ENCODE measurements at regions not wholly inside any gene's neighbourhood (a gene's known extent, or its start where the extent isn't known, plus 50 kb on each side); places are given as distances from the start of the nearest gene placed in this dataset.

- H3K36me3 ChIP-seq (ENCODE audit: low read length): no peaks in the 10 kb centered on the region
- no peaks in the 10 kb centered on the region for H3K9me2 ChIP-seq (replicated peaks; ENCODE audit: insufficient read depth, low read length)
- H3F3A ChIP-seq (ENCODE audit: insufficient read depth): no peaks in the 10 kb centered on the region
- TF ChIP-seq EZH2phosphoT487 (conservative IDR thresholded peaks at IDR 0.05; ENCODE audit: low read length) (no peak), CTCF (IDR thresholded peaks at IDR 0.05; ENCODE audit: insufficient read depth, low read length, poor library complexity, severe bottlenecking) (no peak)
- H2AFZ ChIP-seq (ENCODE audit: low read depth, low read length, severe bottlenecking): no peak overlapping the region
- no peak overlapping the region for H3K4me2 ChIP-seq (ENCODE audit: low read depth, low read length, poor library complexity, severe bottlenecking)
- H3K9me3 ChIP-seq (ENCODE audit: insufficient read depth, low read length): no peaks in the 10 kb centered on the region
- no peak overlapping the region for H3K27ac ChIP-seq (ENCODE audit: low read depth, low read length)
- H3K79me2 ChIP-seq (ENCODE audit: insufficient read depth, low read length): no peaks in the 10 kb centered on the region
- H3K27me3 ChIP-seq (ENCODE audit: low read length): no peaks in the 10 kb centered on the region
- no peak overlapping the region for H3K9ac ChIP-seq (ENCODE audit: low read length)
- no peaks in the 10 kb centered on the region for H4K20me1 ChIP-seq (ENCODE audit: low read depth, low read length)
- no peak overlapping the region for H3K4me3 ChIP-seq (ENCODE audit: insufficient read depth, low read length, poor library complexity, severe bottlenecking)
Measured at GRCh38 chrX:42462917-42463316, 315.0 kb downstream of the PPP1R2C start.

- Histone ChIP-seq H3F3A (ENCODE audit: insufficient read depth) (no peaks in the 10 kb centered on the region), H3K4me2 (ENCODE audit: low read depth, low read length, poor library complexity, severe bottlenecking) (no peak overlapping the region), H2AFZ (ENCODE audit: low read depth, low read length, severe bottlenecking) (no peak overlapping the region), H4K20me1 (ENCODE audit: low read depth, low read length) (no peaks in the 10 kb centered on the region), H3K27me3 (ENCODE audit: low read length) (no peaks in the 10 kb centered on the region), H3K4me3 (ENCODE audit: insufficient read depth, low read length, poor library complexity, severe bottlenecking) (no peak overlapping the region), H3K79me2 (ENCODE audit: insufficient read depth, low read length) (no peaks in the 10 kb centered on the region), H3K36me3 (ENCODE audit: low read length) (no peaks in the 10 kb centered on the region), H3K27ac (ENCODE audit: low read depth, low read length) (no peak overlapping the region), H3K9me2 (replicated peaks; ENCODE audit: insufficient read depth, low read length) (no peaks in the 10 kb centered on the region), H3K9ac (ENCODE audit: low read length) (no peak overlapping the region), H3K9me3 (ENCODE audit: insufficient read depth, low read length) (no peaks in the 10 kb centered on the region)
- TF ChIP-seq CTCF (IDR thresholded peaks at IDR 0.05; ENCODE audit: insufficient read depth, low read length, poor library complexity, severe bottlenecking): no peak
- no peak for TF ChIP-seq EZH2phosphoT487 (conservative IDR thresholded peaks at IDR 0.05; ENCODE audit: low read length)
Measured at GRCh38 chrX:42460706-42461105, 317.3 kb downstream of the PPP1R2C start.

GRCh38 chrX:42459735-42460134, 318.2 kb downstream of the PPP1R2C start:
- TF ChIP-seq CTCF (IDR thresholded peaks at IDR 0.05; ENCODE audit: insufficient read depth, low read length, poor library complexity, severe bottlenecking) (no peak), EZH2phosphoT487 (conservative IDR thresholded peaks at IDR 0.05; ENCODE audit: low read length) (no peak)
- no peaks in the 10 kb centered on the region for H3K9me2 ChIP-seq (replicated peaks; ENCODE audit: insufficient read depth, low read length)
- no peak overlapping the region for H2AFZ ChIP-seq (ENCODE audit: low read depth, low read length, severe bottlenecking)
- H3K79me2 ChIP-seq (ENCODE audit: insufficient read depth, low read length): no peaks in the 10 kb centered on the region
- H3K4me2 ChIP-seq (ENCODE audit: low read depth, low read length, poor library complexity, severe bottlenecking): no peak overlapping the region
- no peaks in the 10 kb centered on the region for H3K36me3 ChIP-seq (ENCODE audit: low read length)
- H3K4me3 ChIP-seq (ENCODE audit: insufficient read depth, low read length, poor library complexity, severe bottlenecking): no peak overlapping the region
- H4K20me1 ChIP-seq (ENCODE audit: low read depth, low read length): no peaks in the 10 kb centered on the region
- H3K9me3 ChIP-seq (ENCODE audit: insufficient read depth, low read length): no peaks in the 10 kb centered on the region
- H3K27ac ChIP-seq (ENCODE audit: low read depth, low read length): no peak overlapping the region
- no peaks in the 10 kb centered on the region for H3F3A ChIP-seq (ENCODE audit: insufficient read depth)
- no peak overlapping the region for H3K9ac ChIP-seq (ENCODE audit: low read length)
- H3K27me3 ChIP-seq (ENCODE audit: low read length): no peaks in the 10 kb centered on the region

All from SU-DHL-6 (cell line).